Calu3 (cell line): ENCODE measurements at regions not wholly inside any gene's neighbourhood (a gene's known extent, or its start where the extent isn't known, plus 50 kb on each side); places are given as distances from the start of the nearest gene placed in this dataset.
A peak's percentile ranks its signal among the peaks of the same experiment; 100 is the strongest.

Experiments used
- BruUV-seq: library from RNA; stranded (reverse); fragments of 400-500 nt; replicated peaks from 2 replicates; lab custom pipeline; 2021; lab: Mats Ljungman, UMichigan
- CTCF ChIA-PET: fragments of 300-600 bp; sonication (Branson Sonifier 250); formaldehyde crosslinking; loops from one replicate; lab custom pipeline; 2022; ENCODE audit warnings: antibody characterized with exemption; lab: Charles Lee
- DNase-seq: peaks from one replicate; pipeline ENCODE4 v3.0.0; 2022
- H3K27ac Mint-ChIP-seq: one replicate; pipeline ENCODE4 v1.8.0; 2022; ENCODE audit warnings: mixed read lengths; ENCODE audit not compliant: unreplicated experiment
- H3K27me3 Mint-ChIP-seq: one replicate; pipeline ENCODE4 v1.8.0; 2022; ENCODE audit warnings: mixed read lengths; ENCODE audit not compliant: unreplicated experiment
- H3K36me3 Mint-ChIP-seq: one replicate; pipeline ENCODE4 v1.8.0; 2022; ENCODE audit warnings: mild to moderate bottlenecking, moderate library complexity, mixed read lengths; ENCODE audit not compliant: insufficient read depth, unreplicated experiment
- H3K4me1 Mint-ChIP-seq: one replicate; pipeline ENCODE4 v1.8.0; 2022; ENCODE audit warnings: mild to moderate bottlenecking, low read depth, mixed read lengths; ENCODE audit not compliant: unreplicated experiment
- H3K4me3 Mint-ChIP-seq: one replicate; pipeline ENCODE4 v1.8.0; 2022; ENCODE audit warnings: mild to moderate bottlenecking, low read depth, moderate library complexity, mixed read lengths; ENCODE audit not compliant: unreplicated experiment
- H3K9me3 Mint-ChIP-seq: one replicate; pipeline ENCODE4 v1.8.0; 2022; ENCODE audit warnings: low read depth, mixed read lengths; ENCODE audit not compliant: unreplicated experiment
- intact Hi-C: fragments of 100-400 bp; cut with micrococcal nuclease; formaldehyde crosslinking; loops from one replicate; pipeline ENCODE4 v1.10.0; 2022; ENCODE audit not compliant: unreplicated experiment
- TF ChIP-seq, protein P1 (sequence below): fragments of 200-600 bp; IDR thresholded peaks from one replicate; pipeline ENCODE4 v1.8.0; 2022; ENCODE audit warnings: antibody characterized with exemption; ENCODE audit not compliant: unreplicated experiment

DNA sequence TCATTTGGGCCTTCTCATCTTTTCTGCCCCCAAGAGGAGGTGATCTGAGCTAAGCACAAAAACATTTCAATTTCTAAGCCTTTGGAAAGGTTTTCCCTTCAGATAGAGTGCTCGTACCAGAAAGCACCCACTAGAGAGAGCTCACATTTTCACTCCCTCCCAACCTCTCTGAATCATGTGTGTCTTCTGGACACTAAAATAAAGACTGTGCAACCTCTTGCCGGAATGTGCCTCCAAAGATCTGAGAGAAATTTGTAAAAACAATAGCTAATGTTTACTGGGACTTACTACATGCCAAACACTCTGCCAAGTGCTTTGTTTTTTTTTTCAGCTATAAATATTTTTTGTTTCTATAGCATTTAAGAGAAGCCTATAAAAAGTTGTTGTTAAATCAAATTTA, 120.6 kb upstream of the LNX1 start:
- Mint-ChIP-seq H3K4me1 (no peaks in the 10 kb centered on the region), H3K4me3 (no peak overlapping the region), H3K9me3 (no peaks in the 10 kb centered on the region), H3K27me3 (peaks cover 30% of the 10 kb centered on the region), H3K27ac (no peak overlapping the region), H3K36me3 (no peaks in the 10 kb centered on the region)
- intact Hi-C loops = no loop called here
- BruUV-seq = no TSS peak
- TF ChIP-seq, protein P1, sequence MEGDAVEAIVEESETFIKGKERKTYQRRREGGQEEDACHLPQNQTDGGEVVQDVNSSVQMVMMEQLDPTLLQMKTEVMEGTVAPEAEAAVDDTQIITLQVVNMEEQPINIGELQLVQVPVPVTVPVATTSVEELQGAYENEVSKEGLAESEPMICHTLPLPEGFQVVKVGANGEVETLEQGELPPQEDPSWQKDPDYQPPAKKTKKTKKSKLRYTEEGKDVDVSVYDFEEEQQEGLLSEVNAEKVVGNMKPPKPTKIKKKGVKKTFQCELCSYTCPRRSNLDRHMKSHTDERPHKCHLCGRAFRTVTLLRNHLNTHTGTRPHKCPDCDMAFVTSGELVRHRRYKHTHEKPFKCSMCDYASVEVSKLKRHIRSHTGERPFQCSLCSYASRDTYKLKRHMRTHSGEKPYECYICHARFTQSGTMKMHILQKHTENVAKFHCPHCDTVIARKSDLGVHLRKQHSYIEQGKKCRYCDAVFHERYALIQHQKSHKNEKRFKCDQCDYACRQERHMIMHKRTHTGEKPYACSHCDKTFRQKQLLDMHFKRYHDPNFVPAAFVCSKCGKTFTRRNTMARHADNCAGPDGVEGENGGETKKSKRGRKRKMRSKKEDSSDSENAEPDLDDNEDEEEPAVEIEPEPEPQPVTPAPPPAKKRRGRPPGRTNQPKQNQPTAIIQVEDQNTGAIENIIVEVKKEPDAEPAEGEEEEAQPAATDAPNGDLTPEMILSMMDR = no peak
- DNase-seq = no peak
- CTCF ChIA-PET = no interaction called here

DNA sequence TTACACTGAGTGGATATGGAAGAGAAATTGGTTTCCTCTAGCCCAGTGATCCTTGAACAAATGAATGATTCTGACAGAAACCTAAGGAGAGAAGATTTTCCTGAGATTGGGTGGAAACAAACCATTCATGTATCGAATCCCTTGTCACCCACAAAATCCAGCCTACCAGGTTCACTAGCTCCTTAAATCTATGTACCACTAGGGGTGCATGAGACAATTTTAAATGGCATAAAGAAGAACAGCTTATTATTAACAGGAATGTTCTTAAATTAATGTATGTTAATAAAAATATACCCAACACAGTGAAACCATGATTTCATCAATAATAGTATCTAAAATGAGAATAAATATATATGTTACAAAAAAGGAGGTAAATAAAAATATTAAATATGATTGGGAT, 118.4 kb upstream of the LNX1 start:
- H3K27ac Mint-ChIP-seq = no peak overlapping the region
- no TSS peak for BruUV-seq
- peaks cover 10% of the 10 kb centered on the region for H3K27me3 Mint-ChIP-seq
- H3K9me3 Mint-ChIP-seq = no peaks in the 10 kb centered on the region
- TF ChIP-seq, protein P1 = no peak
- CTCF ChIA-PET = interaction anchor here (0.6 kb wide), 1 partner anchor 68 kb away, joined by 3 read pairs; no protein-coding TSS in a partner anchor
- H3K36me3 Mint-ChIP-seq = no peaks in the 10 kb centered on the region
- H3K4me1 Mint-ChIP-seq = no peaks in the 10 kb centered on the region
- intact Hi-C loops = loop anchor here (5.0 to 10.0 kb wide), 2 partner anchors 195 to 523 kb away; no protein-coding TSS in a partner anchor
- no peak for DNase-seq
- no peak overlapping the region for H3K4me3 Mint-ChIP-seq

DNA sequence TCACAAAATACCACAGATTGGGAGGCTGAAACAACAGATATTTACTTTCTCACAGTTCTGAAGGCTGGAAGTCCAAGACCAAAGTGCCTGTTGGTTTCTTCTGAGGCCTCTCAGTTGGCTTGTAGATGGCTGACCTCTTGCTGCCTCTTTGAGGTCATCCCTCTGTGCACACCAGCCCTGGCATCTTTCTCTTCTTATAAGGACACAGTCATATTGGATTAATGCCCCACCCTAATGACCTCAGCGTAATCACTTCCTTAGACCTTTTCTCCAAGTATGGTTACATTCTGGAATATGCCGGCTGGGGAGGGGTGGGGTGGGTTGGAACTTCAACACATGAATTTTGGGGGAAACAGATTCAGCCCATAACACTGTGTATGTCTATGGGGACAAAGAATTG, 116.2 kb upstream of the LNX1 start:
- CTCF ChIA-PET = interaction anchor here (0.6 kb wide), 1 partner anchor 393 kb away, joined by 5 read pairs; no protein-coding TSS in a partner anchor
- DNase-seq = no peak
- no peak overlapping the region for H3K4me3 Mint-ChIP-seq
- no peak overlapping the region for H3K27ac Mint-ChIP-seq
- no TSS peak for BruUV-seq
- peaks cover 12% of the 10 kb centered on the region for H3K4me1 Mint-ChIP-seq
- H3K27me3 Mint-ChIP-seq = no peaks in the 10 kb centered on the region
- no peaks in the 10 kb centered on the region for H3K9me3 Mint-ChIP-seq
- intact Hi-C loops = loop anchor here (5.0 to 10.0 kb wide), 2 partner anchors 197 to 525 kb away; no protein-coding TSS in a partner anchor
- H3K36me3 Mint-ChIP-seq = no peaks in the 10 kb centered on the region
- TF ChIP-seq, protein P1 = no peak

DNA sequence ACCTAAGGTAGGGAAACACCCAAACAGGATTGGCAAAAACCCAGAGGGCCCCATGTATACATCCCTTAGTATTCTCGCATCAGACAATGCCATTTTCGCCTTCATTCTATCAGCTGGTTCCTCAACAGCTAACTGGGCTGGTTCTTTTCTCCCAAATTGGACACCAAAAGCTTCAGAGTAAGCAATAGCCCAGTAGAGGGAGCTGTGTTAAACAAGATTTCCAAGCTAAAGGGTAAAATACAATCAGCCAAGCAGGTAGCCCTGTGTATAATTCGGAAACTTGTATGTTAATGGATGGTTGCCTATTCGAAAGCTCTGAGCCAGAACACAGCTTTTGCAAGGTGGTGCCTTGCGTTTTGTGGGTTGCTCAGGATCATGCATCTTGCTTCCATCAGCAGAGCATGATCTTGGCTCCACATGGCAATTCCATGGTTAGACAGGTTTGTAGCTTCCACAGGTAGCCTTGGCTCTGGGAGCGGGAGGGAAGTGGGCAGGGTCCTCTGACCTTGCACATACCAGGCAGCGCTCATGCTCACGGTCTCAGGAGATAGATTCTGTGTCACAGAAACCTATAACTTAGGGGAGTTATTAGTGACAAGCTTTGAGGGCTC, 115.2 kb upstream of the LNX1 start:
- H3K27ac Mint-ChIP-seq = no peak overlapping the region
- H3K27me3 Mint-ChIP-seq = no peaks in the 10 kb centered on the region
- H3K4me1 Mint-ChIP-seq = peaks cover 17% of the 10 kb centered on the region
- TF ChIP-seq, protein P1 = peak; percentile 25
- peak; percentile 8 for DNase-seq
- no TSS peak for BruUV-seq
- H3K9me3 Mint-ChIP-seq = no peaks in the 10 kb centered on the region
- no peaks in the 10 kb centered on the region for H3K36me3 Mint-ChIP-seq
- H3K4me3 Mint-ChIP-seq = no peak overlapping the region
- intact Hi-C loops = loop anchor here (5.0 to 10.0 kb wide), 2 partner anchors 198 to 526 kb away; no protein-coding TSS in a partner anchor
- CTCF ChIA-PET = interaction anchor here (0.7 to 1.2 kb wide), 4 partner anchors 98 to 527 kb away, joined by 3 to 13 read pairs (median 5); no protein-coding TSS in a partner anchor
